ENCODE measurements at regions not wholly inside any gene's neighbourhood (a gene's known extent, or its start where the extent isn't known, plus 50 kb on each side); places are given as distances from the start of the nearest gene placed in this dataset.

DNA sequence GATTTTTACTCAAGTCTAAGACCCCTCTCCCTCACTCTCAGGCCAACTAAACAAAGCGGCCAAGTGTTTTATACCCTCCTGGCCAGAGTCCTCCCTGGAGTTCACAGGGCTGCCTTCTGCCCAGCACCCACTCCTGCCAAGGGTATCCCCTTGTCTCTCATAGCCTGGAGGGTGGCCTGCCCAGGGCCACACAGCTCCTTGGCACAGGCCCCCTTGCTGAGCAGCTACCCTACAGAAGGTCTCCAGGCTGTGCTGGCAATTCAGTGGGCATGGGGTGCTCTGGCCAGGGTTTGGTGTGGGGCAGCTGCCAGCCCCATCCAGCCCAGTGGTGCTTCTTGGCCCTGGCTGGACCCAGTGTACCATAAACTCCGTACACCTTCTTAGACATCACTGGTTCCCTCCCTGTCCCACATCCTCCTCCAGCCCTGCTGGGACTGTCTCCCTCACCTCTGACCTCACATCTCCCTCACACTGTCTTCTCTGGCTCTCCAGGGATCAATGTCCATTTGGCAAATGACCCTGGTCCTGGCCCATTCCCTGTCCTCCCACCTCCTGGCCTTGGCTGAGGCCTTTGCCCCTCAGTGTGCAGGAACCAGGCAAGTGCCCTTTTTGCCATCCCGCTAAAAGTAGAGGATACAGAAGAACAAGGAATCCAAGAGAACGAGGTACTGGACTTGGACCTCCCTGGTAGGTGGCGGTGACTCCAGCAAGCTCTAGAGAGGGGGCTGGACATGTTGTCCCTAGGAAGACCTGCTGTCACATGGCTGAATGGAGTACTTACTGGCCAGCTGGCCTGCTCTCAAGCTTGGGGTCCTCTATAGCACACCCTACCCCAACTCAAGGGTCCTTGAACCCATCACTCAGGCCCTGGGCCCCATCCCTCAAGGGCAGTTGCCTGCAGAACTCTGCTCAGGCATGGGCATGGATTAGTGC is 50.0 kb upstream of the TRPM1 start:
- DNase-seq: no peak

DNA sequence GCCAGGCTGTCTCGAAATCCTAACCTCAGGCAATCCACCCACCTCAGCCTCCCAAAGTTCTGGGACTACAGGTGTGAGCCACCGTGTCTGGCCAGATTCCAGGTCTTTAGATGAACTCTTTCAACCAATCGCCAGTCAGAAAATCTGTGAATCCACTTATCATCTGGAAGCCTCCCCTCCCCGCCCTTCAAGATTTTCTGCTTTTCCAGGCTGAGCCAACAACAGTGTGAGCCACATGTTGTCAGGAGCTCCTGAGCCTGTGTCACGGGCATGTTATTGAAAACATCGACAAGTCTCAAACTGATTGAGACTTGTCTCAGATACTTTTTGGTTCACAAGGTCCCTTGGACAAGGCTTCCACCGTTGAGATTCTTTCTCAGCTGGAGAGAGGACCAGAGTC is 52.0 kb upstream of the TRPM1 start:
- DNase-seq: no peak

DNA sequence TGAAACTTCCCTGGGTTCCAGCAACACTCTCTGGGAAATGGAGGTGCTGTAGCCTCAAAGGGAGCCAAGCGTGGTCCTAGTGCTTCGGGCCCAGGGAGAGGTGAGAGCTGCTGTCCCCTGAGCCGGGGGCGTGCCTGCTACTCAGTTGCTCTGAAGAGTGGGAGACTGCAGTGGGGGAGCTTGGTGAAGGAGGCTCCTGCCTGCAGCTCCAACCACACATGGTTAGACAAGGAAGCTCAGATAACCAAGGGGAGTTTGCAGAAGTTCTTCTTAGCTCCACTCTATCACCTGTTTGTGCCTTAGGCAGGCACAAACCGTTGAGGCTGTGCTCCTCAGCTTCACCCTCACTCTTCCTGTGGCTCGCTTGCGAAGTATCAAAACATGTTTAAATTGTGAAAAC is 53.6 kb upstream of the TRPM1 start:
- no peak for DNase-seq

DNA sequence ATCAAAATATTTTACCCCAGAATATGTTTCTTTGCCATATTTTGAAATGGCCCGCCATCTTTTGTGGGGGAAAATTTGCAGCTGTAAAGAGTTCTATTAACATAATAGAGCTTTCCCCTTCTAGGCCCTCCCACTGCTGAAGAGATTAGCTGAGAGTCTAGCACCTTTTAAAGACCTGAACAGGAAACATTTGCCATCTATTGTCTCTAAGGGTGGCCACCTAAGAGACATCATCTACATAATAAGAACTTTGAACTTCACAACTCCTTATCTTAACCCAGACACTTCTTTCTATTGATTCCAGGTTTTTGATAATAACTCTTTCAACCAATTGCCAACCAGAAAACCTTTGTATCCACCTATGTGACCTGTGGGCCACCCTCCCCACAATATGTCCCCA is 54.7 kb upstream of the TRPM1 start:
- DNase-seq: no peak

DNA sequence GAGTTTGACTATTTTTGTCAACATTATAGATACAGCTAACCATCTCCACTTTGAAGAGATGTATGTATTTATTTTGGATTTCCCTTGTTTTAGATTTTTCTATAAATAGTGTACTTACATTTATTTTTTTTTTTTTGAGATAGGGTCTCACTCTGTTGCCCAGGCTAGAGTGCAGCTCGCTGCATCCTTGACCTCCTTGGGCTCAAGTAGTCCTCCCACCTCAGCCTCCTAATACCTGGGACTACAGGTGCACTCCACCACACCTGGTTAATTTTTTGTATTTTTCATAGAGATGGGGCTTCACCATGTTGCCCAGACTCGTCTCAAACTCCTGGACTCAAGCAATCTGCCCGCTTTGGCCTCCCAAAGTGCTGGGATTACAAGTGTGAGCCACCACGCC is 55.3 kb upstream of the TRPM1 start:
- DNase-seq: no peak

DNA sequence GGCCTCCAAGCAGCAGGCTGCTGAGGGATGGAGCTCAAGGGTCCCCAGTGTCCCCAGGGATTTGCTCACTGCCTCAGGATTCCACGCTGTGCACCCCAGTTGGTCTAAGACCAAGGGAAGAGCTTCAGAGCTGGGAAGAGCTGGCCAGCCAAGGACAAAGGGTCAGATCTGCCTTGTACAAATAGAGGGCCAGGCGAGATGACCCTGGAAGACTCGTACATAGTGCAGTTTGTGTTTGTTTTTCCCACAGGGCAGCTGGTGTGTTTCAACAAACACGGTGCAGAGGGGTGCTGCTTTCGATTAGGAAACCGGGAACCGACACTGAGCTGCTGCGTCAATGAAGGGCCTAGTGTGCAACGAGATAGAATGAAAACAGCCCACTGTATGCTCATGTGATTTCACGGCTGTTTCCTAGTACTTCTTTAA is 56.1 kb upstream of the TRPM1 start:
- DNase-seq: no peak

DNA sequence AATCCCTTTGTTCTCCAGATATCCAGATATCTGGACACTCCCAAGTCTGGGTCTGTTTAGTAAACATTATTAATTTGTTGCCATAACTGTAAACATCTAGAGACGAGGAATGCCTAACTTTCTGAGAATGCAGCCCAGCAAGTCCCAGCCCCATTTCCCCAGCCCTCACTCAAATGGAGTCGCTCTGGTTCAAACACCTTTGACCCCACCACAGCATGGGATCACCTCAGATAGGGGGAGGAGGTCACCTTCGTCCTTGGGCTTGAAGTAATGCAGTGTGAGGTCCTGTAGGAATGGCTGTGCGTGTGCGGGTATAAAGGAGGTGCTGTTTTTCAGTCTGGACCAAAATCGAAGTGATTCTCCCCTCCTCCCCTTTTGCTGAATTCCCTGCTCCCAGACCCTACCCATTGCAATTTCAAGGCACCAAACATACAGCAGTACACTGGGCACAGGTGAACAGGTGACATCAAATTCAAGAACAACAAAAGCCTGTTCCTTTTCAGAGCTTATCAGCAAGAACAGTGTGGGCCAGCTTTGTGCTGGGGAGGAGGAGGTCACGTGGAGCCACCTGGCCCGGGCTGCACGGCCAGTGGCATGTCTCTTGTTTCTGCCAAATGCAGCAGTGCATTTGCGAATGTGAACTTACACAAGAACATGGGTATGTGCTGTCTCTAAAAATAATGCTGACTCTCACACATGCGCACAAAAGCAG is 57.5 kb upstream of the TRPM1 start:
- no peak for DNase-seq

DNA sequence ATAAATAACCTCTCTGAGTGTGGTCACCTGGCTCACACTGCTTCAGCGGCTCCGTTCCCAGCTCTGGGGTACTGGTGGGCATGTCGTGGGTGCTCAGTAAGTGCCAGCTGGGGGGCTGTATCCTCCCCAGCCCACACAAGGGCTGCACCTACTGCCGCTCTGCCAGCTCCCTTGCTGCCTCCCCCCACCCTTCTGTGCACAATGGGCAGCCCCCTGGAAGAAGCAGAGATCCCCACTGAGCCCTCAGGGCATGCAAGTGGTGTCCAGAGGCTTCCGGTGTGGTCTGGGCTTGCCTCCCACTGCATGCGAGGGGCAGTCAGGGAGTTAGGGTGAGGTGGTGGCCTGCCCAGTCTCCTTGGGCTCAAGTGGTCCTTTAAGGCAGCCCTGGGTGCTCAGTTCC is 58.3 kb upstream of the TRPM1 start:
- DNase-seq: no peak

DNA sequence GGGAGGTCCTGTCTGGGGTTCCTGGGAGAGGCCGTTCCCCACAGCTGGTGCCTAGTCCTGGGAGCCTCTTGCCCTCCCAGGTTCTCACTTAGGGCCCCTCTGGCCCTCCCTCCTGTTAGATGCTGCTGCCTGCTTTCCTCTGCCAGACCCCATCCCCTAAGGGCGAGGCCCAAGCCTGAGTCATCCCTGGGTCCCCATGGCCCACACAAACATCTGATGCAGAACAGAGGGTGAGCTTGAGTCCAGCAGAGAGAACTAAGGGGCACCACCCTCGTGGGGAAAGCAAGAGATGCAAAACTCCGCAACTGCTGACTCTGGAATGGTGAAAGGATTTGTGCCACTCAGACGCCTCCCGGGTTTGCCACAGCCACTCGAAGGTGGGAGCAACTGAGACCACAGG is 58.8 kb upstream of the TRPM1 start:
- DNase-seq: no peak

DNA sequence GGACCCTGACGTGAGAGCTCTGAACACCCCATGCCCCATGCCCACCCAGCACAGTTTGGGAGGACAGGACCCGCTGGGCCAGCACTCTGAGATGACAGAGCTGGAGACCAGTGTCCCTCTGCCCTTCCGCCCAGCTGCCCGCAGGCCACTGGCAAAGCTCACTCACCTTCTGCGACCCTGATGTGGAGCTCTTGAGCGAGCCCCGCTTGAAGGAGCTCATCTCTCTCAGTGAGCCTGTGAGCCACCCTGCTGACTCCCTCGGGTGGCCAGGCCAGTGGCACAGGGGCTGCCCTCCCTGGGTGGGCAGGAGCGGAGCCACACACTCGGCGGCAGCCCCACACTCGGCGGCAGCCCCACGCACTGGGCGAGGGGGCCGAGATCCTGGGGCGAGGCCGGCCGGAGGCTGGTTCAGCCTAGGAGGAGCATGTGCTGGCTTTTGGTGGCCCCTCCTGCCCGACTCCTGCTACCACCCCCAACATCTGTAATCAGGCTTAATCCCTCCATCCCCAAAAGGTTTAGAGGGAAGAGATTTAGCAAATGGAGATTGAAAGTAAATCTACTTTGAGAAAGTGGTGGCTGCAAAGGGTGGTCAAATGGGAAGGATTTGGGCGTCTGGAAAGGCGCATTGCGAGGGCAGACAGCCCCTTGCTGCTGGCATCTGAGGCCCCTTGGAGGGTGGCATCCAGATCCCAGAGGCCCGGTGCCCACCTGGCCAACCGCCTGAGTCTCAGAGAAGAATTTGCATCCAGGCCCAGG is 59.4 kb upstream of the TRPM1 start:
- no peak for DNase-seq

DNA sequence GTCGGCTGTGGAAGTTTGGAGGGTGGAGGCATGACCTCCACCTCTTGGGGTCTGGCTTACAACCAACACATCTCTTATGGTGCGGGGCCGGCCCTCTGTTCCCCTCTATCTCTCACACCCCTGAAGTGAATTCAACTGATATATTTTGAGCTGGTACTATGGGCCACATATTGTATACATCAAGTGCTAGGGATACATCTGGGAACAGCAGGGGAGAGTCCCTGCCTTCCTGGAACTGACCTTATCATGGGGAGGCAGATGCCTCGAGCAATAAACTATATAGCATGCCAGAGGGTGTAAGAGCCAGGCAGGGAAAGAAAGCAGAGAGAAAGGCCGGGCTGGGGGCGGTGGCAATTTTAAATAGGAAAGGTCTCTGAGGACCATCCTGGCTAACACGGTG is 60.4 kb upstream of the TRPM1 start:
- no peak for DNase-seq

DNA sequence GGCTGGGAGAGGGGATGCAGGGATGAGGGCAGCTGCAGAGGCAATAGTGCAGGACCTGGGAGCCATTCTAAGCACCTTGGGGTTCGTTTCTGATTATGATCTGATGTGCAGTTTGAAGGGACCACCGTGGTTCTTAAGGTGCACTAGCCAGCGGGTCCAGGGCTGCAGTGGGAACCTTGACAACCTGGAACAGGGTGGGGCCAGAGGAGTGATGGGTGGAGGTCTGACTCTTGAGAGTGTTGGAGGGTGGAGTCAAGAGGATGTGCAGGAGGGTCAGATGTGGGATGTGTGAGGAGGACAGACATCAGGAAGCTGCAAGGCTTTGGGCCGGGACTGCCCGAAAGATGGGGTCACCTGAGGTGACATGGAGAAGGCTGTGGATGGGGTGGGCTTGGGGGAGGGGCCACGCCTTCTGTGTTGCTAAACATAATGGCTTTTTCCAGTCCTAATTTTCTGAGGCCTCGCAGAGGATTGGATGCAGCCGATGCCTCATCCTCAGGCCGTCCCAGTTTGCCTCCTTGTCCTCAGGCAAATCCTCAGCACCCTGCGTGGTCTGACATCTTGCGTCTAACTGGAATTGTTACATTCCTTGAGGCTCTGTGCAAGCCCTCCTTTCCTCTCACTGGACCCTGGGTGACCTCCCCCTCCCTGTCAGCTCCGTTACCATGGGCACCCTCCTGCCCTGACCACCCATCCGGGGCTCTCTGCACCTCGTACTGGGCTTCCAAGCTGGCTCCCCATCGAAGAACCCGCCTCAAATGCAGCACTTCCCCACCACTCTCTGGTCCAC is 61.4 kb upstream of the TRPM1 start:
- DNase-seq: no peak

DNA sequence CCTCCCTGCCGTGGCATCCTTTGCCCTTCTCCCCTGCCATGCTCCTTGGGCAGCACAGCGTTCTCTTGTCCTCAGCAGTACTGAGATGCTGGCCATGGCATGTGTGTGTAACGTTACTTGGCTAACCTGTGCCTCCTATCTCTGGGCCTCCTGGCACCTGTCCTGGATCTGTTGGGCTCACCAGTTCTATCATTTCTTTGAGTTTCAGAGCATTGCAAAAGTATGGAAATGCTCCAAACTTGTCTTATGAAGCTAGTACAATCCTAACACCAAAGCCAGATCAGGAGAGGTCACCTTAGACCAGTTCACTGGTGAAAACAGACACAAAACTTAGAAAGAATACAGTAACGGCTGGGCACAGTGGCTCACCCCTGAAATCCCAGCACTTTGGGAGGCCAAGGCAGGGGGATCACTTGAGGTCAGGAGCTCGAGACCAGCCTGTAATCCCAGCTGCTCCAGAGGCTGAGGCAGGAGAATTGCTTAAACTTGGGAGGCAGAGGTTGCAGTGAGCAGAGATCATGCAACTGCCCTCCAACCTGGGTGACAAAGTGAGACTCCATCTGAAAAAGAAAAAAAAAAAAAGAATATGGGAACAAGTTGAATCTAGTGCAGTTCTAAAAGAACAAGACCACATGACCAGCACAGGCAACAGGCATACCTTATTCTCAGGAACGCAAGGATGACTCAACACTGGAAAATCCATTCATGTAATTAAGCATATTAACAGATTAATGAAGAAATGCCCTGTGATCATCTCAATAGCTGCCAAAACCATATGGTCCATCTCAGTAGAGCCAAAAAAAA is 62.4 kb upstream of the TRPM1 start:
- no peak for DNase-seq

DNA sequence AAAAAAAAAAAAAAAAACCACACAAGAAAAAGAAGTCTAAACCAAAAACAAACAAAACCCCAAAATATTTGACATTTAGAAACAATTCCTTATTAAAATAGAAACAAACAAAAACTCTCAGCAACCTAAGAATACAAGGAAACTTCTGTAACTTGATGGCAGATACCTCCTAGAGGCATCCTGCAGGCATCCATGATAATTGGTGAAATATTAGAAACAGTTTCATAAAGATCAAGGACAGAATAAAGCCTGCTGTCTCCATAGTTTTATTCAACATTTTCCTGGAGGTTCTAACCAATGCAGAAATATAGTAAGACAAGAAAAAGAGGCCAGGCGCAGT is 63.0 kb upstream of the TRPM1 start:
- no peak for DNase-seq

DNA sequence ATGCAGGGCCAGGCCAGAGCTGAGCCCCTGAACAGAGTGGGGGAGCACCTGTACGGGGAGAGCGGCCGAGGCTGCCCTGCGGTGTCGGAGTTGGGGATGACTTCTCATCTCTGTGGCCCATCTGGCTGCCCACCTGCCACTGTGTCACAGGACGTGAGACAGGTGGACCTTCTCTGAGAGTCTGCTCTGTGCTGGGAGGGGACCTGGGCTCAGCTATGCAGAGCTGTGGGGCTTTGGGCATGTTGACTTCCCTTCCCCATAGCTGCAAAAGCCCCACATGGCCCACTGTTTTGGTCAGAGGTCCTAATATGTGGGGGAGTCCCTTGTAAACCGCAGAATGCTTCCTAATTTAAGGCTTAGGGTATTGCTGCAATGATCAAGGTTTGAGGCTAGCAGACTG is 68.0 kb upstream of the TRPM1 start:
- no peak for DNase-seq

DNA sequence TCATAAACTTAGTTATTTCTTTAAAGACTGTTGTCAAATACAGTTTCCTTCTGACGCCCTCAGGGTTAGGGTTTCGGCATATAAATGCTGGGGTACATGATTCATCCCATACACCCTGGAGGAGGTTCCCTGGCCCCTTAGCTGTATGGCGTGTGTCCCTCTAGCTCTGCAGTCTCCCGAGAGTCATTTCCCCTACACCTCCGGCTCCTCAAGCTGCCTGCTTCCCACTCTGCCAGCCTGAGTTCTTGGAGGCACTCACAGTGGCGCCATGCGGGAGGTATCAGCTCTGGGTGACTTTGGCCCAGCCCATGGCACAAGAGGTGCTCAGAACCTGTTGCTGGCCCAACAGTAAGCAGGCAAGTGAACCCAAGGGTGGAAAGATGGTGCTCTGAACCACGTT is 70.2 kb upstream of the TRPM1 start:
- DNase-seq: no peak

DNA sequence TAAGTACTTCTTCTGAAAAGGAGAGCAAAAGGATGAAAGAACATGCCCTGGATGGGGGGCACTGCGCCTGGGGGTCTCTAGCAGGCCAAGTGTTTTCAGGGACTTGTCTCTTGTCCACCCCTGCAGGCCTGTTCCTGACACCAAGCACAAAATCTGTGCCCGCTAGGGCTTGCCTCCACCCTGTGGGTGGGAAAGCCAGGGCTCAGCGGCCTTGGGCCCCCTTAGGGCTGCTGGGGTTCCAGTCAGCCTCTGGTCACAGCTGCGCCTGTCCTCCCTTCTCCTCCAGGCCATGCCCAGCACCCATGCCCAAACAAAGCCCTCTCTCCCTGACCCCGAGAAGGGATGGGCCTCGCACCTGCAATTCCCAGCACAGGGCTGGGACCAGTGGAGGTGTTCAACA is 71.1 kb upstream of the TRPM1 start:
- no peak for DNase-seq

DNA sequence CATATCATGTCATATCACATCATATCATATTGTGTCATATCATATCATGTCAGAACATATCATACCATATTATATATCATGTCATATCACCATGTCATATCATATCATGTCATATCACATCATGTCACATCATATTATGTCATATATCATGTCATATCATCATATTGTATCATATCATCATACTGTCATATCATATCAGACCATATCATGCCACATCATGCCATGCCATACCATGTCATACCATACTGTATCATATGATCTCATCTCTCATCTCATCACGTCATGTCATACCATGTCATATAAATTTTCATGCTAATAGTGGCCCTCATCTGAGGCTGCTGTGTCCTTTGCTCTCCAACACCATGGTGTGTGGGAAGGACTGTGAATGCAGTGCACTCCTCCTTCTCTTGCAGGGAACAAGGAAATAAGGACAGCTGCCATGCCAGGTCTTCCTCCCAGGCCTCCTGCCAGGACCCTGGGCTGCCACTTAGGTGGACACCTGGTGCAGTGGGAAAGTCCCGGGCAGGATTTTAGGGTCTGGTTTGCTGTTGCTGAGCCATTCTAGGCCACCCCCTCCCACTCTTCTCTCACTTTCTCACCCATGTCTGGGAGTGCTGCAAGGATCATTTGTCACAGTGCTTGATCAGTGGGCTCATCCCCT is 72.4 kb upstream of the TRPM1 start:
- no peak for DNase-seq

DNA sequence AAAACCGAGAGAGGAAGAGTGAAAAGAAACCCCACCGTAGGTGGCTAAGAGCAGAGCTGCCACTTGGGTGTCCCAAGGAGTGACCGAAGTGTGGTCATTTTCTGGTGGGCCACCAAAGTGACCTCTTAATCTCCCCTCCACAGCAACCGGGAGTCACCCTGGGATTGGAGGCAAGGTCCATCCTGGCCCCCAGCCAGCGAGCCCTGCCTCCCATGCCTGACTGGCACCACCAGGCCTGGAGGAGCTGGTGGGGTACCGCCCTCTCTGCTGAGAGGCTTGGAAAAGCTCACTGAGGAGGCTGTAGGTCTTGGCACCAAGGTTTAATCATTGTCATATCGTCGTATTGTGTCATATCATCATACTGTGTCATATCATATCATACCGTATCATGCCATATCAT is 74.0 kb upstream of the TRPM1 start:
- no peak for DNase-seq

DNA sequence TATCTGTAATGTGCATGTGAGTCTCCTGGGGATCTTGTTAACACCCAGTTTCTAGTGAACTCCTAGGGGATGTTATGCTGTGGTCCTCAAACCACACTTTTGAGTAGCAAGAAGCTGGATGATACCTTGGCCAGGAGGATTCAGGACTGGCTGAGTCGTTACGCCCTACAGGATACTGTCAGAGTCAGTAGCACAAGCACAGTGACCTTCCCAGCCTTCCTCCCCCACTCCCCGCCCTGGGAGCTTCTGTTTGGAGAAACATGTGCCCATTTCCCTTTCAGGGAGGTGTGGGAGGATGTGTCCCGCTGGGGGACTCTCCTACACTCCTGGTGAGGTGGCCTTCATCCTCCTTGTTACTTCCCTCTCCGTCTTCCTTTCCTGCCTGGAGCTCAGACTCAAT is 76.4 kb upstream of the TRPM1 start:
- DNase-seq: no peak

DNA sequence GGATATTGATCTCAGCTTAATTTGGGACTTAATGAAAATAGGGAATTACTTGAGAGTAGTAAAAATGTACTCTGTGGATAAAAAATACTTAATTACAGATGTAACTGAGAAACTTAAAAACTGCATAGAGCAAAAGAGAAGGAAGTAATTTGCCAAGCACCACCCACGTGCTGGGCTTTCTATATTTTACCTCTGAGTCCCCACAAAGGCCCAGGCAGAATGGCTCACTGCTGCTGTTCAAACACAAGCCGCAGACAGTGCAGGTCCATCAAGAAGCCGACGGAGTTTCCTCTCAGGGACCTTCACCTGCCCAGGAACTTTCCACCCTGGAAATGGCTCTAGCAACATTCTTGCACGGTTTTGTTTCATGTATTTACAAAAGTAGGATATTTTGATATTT is 77.2 kb upstream of the TRPM1 start:
- DNase-seq: no peak

DNA sequence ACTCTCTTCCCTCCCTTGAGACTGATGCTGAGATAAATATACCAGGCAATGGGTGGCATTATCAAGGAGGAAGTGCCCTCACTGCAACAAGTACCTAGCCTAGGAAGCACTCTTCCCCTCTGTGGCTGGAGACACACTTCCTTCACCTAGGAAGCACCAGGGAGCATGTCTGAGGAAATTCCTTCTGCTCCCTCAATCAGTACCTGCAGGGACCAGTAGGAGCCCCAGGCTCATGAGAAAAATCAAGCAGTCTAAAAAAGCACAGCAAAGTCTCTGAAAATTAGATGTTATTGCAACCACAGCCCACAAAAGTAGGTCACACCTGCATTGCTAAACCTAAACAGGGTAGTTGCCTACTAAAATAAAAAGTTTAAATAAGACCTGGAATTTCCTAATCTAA is 78.2 kb upstream of the TRPM1 start:
- DNase-seq: no peak

All from effector CD8-positive, alpha-beta T cell (primary cell).